Upper lobe of left lung (tissue), 4 donors: ENCODE measurements at regions not wholly inside any gene's neighbourhood (a gene's known extent, or its start where the extent isn't known, plus 50 kb on each side); places are given as distances from the start of the nearest gene placed in this dataset.

ENCODE experiments used
- CTCF ChIP-seq, 6 experiments: fragments of 450-650 bp in 4 of 6; fragments of 200-600 bp in 2 of 6; sonication (generic) in 2 of 6; IDR thresholded peaks; one replicate each; pipeline ENCODE4 v1.5.1; 2016 to 2019; ENCODE audit warnings: antibody characterized with exemption in 6 of 6
- POLR2AphosphoS5 ChIP-seq, 2 donors: sonication (generic); formaldehyde crosslinking; IDR thresholded peaks; one replicate each; pipeline ENCODE4 v1.5.1; 2017; ENCODE audit warnings: antibody characterized with exemption in 2 of 2

GRCh38 chrX:9235722-9236121 is 201.8 kb upstream of the FAM9B start:
- TF ChIP-seq POLR2AphosphoS5 (IDR thresholded peaks at IDR 0.05), result no peak
- no peak for TF ChIP-seq CTCF (IDR thresholded peaks at IDR 0.05)
